GM12878 (cell line): ENCODE measurements at regions not wholly inside any gene's neighbourhood (a gene's known extent, or its start where the extent isn't known, plus 50 kb on each side); places are given as distances from the start of the nearest gene placed in this dataset.

Source experiments
- ATAC-seq: fragments of 200-7000 bp; cut with Tn5 transposase; 3 replicates; pipeline ENCODE4 v1.9.1; 2020; ENCODE audit warnings: mild to moderate bottlenecking, moderate library complexity
- BruUV-seq: library from RNA; stranded (reverse); fragments of 400-500 nt; replicated peaks from 2 replicates; lab custom pipeline; 2021; lab: Mats Ljungman, UMichigan
- CTCF ChIA-PET: fragments of 300-600 bp; sonication (Branson Sonifier 250); formaldehyde crosslinking; extraction: SDS; loops from one replicate; lab custom pipeline; 2021; ENCODE audit warnings: inconsistent platforms; lab: Yijun Ruan, JAX
- POLR2A ChIA-PET: fragments of 350-600 bp; formaldehyde crosslinking; extraction: SDS; loops from one replicate; lab custom pipeline; 2021; ENCODE audit warnings: inconsistent platforms; lab: Charles Lee
- RAD21 ChIA-PET: fragments of 300-600 bp; sonication (Branson Sonifier 250); formaldehyde crosslinking; loops from one replicate; lab custom pipeline; 2023; ENCODE audit warnings: antibody characterized with exemption; ENCODE audit not compliant: unreplicated experiment; lab: Charles Lee
- SMC1A ChIA-PET: fragments of 300-600 bp; sonication (Branson Sonifier 250); formaldehyde crosslinking; loops from one replicate; lab custom pipeline; 2023; ENCODE audit not compliant: unreplicated experiment, uncharacterized antibody; lab: Charles Lee
- DNase-seq: peaks from one replicate; pipeline ENCODE4 v3.0.0-alpha.2; 2011; ENCODE audit warnings: low read depth, low spot score
- FAIRE-seq: peaks from 3 replicates; lab custom pipeline; 2011; peaks lifted over from hg19 to GRCh38; lab: Jason Lieb, UNC
- H2AFZ ChIP-seq: 2 replicates; pipeline ENCODE4 v1.6.0; 2011; ENCODE audit warnings: low read depth, low read length, control low read depth; ENCODE audit not compliant: control insufficient read depth
- H3K27ac ChIP-seq: 2 replicates; pipeline ENCODE4 v1.5.1; 2011; ENCODE audit warnings: control low read depth; ENCODE audit not compliant: control insufficient read depth, insufficient read depth
- H3K27me3 ChIP-seq, 2 experiments: replicated peaks in 1 of 2; 2 replicates each; pipeline versions ENCODE4 v1.6.0 to v1.6.1; 2011; ENCODE audit warnings: low read length in 1 of 2; ENCODE audit not compliant: control insufficient read depth in 2 of 2, insufficient read depth in 2 of 2
- H3K36me3 ChIP-seq, 2 experiments: 2 replicates each; pipeline ENCODE4 v1.5.1; 2011; ENCODE audit warnings: low read length in 1 of 2; ENCODE audit not compliant: control insufficient read depth in 2 of 2, insufficient read depth in 2 of 2
- H3K4me1 ChIP-seq: 2 replicates; pipeline ENCODE4 v1.6.1; 2011; ENCODE audit warnings: mild to moderate bottlenecking, low read length, moderate library complexity, mixed read lengths; ENCODE audit not compliant: control insufficient read depth, insufficient read depth
- H3K4me2 ChIP-seq: 2 replicates; pipeline ENCODE4 v1.6.0; 2011; ENCODE audit warnings: control low read depth; ENCODE audit not compliant: control insufficient read depth, insufficient read depth
- H3K4me3 ChIP-seq: fragments of 200-600 bp; sonication (generic); 2 replicates; pipeline ENCODE4 v1.5.1; 2016
- H3K79me2 ChIP-seq: 2 replicates; pipeline ENCODE4 v1.6.0; 2011; ENCODE audit warnings: low read length; ENCODE audit not compliant: control insufficient read depth, insufficient read depth
- H3K9ac ChIP-seq: 2 replicates; pipeline ENCODE4 v1.8.0; 2011; ENCODE audit warnings: low read length, control low read depth, mixed read lengths; ENCODE audit not compliant: control insufficient read depth, insufficient read depth
- H3K9me3 ChIP-seq: replicated peaks from 3 replicates; pipeline ENCODE4 v1.5.1; 2011; ENCODE audit warnings: mild to moderate bottlenecking, low read length; ENCODE audit not compliant: control insufficient read depth, insufficient read depth
- H4K20me1 ChIP-seq: 2 replicates; pipeline ENCODE4 v1.6.0; 2011; ENCODE audit not compliant: control insufficient read depth, insufficient read depth
- ATF3 ChIP-seq: IDR thresholded peaks from 2 replicates; pipeline ENCODE4 v1.6.1; 2011; ENCODE audit warnings: low read depth, mild to moderate bottlenecking, low read length, moderate library complexity, borderline replicate concordance; ENCODE audit errors: extremely low read depth
- CBX5 ChIP-seq: sonication (generic); IDR thresholded peaks from 2 replicates; pipeline ENCODE4 v1.6.1; 2016; ENCODE audit warnings: low read depth, moderate library complexity, mild to moderate bottlenecking, inconsistent platforms
- CHD1 ChIP-seq: IDR thresholded peaks from 2 replicates; pipeline ENCODE4 v1.6.1; 2012; ENCODE audit warnings: low read depth, low read length, improper control_type of control experiment
- FOS ChIP-seq: IDR thresholded peaks from 3 replicates; pipeline ENCODE4 v1.6.1; 2011; ENCODE audit warnings: borderline replicate concordance; ENCODE audit not compliant: insufficient read length; ENCODE audit errors: extremely low read depth
- FOXK2 ChIP-seq: fragments of 450-650 bp; IDR thresholded peaks from 2 replicates; pipeline ENCODE4 v1.6.1; 2017; ENCODE audit warnings: mild to moderate bottlenecking, moderate library complexity
- HDAC2 ChIP-seq: fragments of 200-600 bp; sonication (generic); IDR thresholded peaks from 2 replicates; pipeline ENCODE4 v1.6.1; 2017
- KDM1A ChIP-seq: fragments of 200-600 bp; sonication (generic); IDR thresholded peaks from 2 replicates; pipeline ENCODE4 v1.6.1; 2016; ENCODE audit warnings: borderline replicate concordance
- MXI1 ChIP-seq: fragments of 150-350 bp; IDR thresholded peaks from 2 replicates; pipeline ENCODE4 v1.6.1; 2011; ENCODE audit warnings: low read depth, mild to moderate bottlenecking, inconsistent platforms, low read length, improper control_type of control experiment
- PML ChIP-seq: IDR thresholded peaks from 2 replicates; pipeline ENCODE4 v1.6.1; 2012; ENCODE audit warnings: low read length, inconsistent platforms
- POU2F2 ChIP-seq: IDR thresholded peaks from 3 replicates; pipeline ENCODE4 v1.6.1; 2011; ENCODE audit warnings: low read depth, mild to moderate bottlenecking, low read length, borderline replicate concordance
- RBBP5 ChIP-seq: fragments of 200-600 bp; sonication (generic); conservative IDR thresholded peaks from 2 replicates; pipeline ENCODE4 v1.6.1; 2016
- SMC3 ChIP-seq: IDR thresholded peaks from 2 replicates; pipeline ENCODE4 v1.6.1; 2011; ENCODE audit warnings: low read length, improper control_type of control experiment, borderline replicate concordance
- SP1 ChIP-seq: IDR thresholded peaks from one replicate; pipeline ENCODE4 v1.6.1; 2011; ENCODE audit warnings: low read depth, low read length
- ZNF24 ChIP-seq: fragments of 450-650 bp; IDR thresholded peaks from 2 replicates; pipeline ENCODE4 v1.6.1; 2017; ENCODE audit warnings: antibody characterized with exemption, mild to moderate bottlenecking
- ZNF384 ChIP-seq: IDR thresholded peaks from 2 replicates; pipeline ENCODE4 v1.6.1; 2012; ENCODE audit warnings: low read depth, mild to moderate bottlenecking, low read length, improper control_type of control experiment, borderline replicate concordance
- WGBS: methylation state at CpG from one replicate; pipeline ENCODE4 v1.1.6; 2016; ENCODE audit warnings: low lambda C conversion rate; ENCODE audit not compliant: insufficient replicate concordance, insufficient coverage; ENCODE audit errors: missing lambda C conversion rate; 5-methylcytosine and 5-hydroxymethylcytosine counted together
- in situ Hi-C: fragments of 300-500 bp; cut with MboI; formaldehyde crosslinking; loops from 9 replicates; pipeline ENCODE4 v1.14.3; 2018; ENCODE audit warnings: mixed read lengths
- intact Hi-C: fragments of 100-400 bp; cut with micrococcal nuclease; formaldehyde crosslinking; loops from one replicate; pipeline ENCODE4 v1.14.2; 2022; ENCODE audit not compliant: unreplicated experiment
- TF ChIP-seq, protein P1 (sequence below): fragments of 450-650 bp; IDR thresholded peaks from 2 replicates; pipeline ENCODE4 v1.6.1; 2018; ENCODE audit warnings: mild to moderate bottlenecking, low read depth, moderate library complexity; ENCODE audit not compliant: partially characterized antibody

DNA sequence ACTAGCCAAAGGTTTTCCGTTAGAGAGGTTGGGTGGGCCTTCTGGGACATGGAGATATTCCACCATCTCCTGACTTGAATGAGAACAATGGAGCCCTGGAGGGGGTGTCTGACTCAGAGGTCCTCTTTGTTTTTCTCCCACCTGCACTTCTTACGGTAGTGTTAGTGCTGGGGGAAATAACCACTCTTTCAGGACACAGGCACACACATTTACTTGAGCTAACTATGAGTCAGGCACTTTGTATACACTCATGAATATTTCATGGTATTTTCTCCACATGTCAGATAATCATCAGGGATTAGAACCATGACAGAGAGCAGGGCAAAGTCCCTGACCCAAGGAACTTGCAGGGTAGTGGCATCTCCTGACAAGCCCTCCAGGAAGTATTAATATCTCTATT lies 439.1 kb downstream of the TSN start (continued):
- no peak for TF ChIP-seq CBX5

DNA sequence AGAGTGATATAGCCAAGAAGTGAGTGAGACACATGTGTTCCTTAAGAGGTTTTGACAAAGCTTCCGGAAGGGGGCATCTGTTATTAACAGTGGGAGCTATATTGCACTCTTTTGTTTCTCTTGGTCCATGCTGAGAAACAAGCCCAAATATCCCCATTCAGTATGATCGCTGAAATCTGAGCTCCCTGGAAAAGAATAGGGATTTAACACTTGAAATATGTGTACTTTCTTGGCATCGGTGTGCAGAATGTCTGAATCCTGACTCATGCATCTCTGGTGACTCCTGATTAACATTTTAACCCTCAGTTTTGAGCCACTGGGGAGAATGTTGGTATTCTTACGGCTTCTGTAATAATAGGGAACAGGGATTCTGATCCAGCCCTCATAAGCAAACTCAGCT lies 448.1 kb downstream of the TSN start:
- no peak overlapping the region for H3K9ac ChIP-seq
- intact Hi-C loops: no loop called here
- H3K4me3 ChIP-seq: no peak overlapping the region
- DNase-seq: no peak
- SMC1A ChIA-PET: interaction anchor here (1.0 to 2.1 kb wide), 5 partner anchors 9 to 534 kb away, joined by 3 to 6 read pairs (median 3); no protein-coding TSS in a partner anchor
- H4K20me1 ChIP-seq: no peaks in the 10 kb centered on the region
- H3K4me2 ChIP-seq: no peak overlapping the region
- no peaks in the 10 kb centered on the region for H3K9me3 ChIP-seq
- no peak overlapping the region for H2AFZ ChIP-seq
- RAD21 ChIA-PET: interaction anchor here (0.9 kb wide), 1 partner anchor 538 kb away, joined by 3 read pairs; no protein-coding TSS in a partner anchor
- CTCF ChIA-PET: interaction anchor here (1.0 to 1.7 kb wide), 6 partner anchors 9 to 537 kb away, joined by 3 to 8 read pairs (median 4); no protein-coding TSS in a partner anchor
- H3K79me2 ChIP-seq: no peaks in the 10 kb centered on the region
- no peak overlapping the region for H3K27ac ChIP-seq
- no peak for FAIRE-seq
- 35% methylated on average over 4 of the region's 4 CpGs for WGBS
- POLR2A ChIA-PET: no interaction called here
- no peaks in the 10 kb centered on the region for H3K4me1 ChIP-seq
- no peaks in the 10 kb centered on the region; a peak in 1 of 4 replicates for H3K27me3 ChIP-seq
- in situ Hi-C loops: no loop called here
- no TSS peak for BruUV-seq
- ATAC-seq: no peak
- TF ChIP-seq CHD1 (no peak), MXI1 (no peak), KDM1A (no peak)
- no peaks in the 10 kb centered on the region for H3K36me3 ChIP-seq

- Histone ChIP-seq H3K27me3 (no peaks in the 10 kb centered on the region; a peak in 1 of 4 replicates), H2AFZ (no peak overlapping the region), H3K4me2 (no peak overlapping the region), H3K36me3 (no peaks in the 10 kb centered on the region), H3K9me3 (no peaks in the 10 kb centered on the region), H3K79me2 (no peaks in the 10 kb centered on the region), H3K27ac (no peak overlapping the region), H3K9ac (no peak overlapping the region), H3K4me1 (no peaks in the 10 kb centered on the region), H3K4me3 (no peak overlapping the region), H4K20me1 (no peaks in the 10 kb centered on the region)
- WGBS: 16% methylated on average over 2 of the region's 2 CpGs
- DNase-seq (no peak), ATAC-seq (no peak), FAIRE-seq (no peak)
- POLR2A ChIA-PET: no interaction called here
- SMC1A ChIA-PET: no interaction called here
- intact Hi-C loops (no loop called here), in situ Hi-C loops (no loop called here)
- RAD21 ChIA-PET: no interaction called here
- TF ChIP-seq, protein P1, sequence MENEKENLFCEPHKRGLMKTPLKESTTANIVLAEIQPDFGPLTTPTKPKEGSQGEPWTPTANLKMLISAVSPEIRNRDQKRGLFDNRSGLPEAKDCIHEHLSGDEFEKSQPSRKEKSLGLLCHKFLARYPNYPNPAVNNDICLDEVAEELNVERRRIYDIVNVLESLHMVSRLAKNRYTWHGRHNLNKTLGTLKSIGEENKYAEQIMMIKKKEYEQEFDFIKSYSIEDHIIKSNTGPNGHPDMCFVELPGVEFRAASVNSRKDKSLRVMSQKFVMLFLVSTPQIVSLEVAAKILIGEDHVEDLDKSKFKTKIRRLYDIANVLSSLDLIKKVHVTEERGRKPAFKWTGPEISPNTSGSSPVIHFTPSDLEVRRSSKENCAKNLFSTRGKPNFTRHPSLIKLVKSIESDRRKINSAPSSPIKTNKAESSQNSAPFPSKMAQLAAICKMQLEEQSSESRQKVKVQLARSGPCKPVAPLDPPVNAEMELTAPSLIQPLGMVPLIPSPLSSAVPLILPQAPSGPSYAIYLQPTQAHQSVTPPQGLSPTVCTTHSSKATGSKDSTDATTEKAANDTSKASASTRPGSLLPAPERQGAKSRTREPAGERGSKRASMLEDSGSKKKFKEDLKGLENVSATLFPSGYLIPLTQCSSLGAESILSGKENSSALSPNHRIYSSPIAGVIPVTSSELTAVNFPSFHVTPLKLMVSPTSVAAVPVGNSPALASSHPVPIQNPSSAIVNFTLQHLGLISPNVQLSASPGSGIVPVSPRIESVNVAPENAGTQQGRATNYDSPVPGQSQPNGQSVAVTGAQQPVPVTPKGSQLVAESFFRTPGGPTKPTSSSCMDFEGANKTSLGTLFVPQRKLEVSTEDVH: no peak
- no peak for TF ChIP-seq ZNF384
- TF ChIP-seq PML: no peak
- no peak for TF ChIP-seq FOXK2
- no peak for TF ChIP-seq FOS
- TF ChIP-seq ZNF24: no peak
- no peak for TF ChIP-seq POU2F2
- TF ChIP-seq SP1: no peak
- TF ChIP-seq SMC3: no peak
- TF ChIP-seq ATF3: no peak
- TF ChIP-seq HDAC2: no peak
- no peak for TF ChIP-seq RBBP5
- BruUV-seq: no TSS peak
- CTCF ChIA-PET: no interaction called here
Observed at GRCh38 chr2:122205641-122206040, 450.2 kb downstream of the TSN start.
